GM12878 (cell line): ENCODE measurements at regions not wholly inside any gene's neighbourhood (a gene's known extent, or its start where the extent isn't known, plus 50 kb on each side); places are given as distances from the start of the nearest gene placed in this dataset.

ENCODE experiments used
- CBX3 ChIP-seq: fragments of 200-600 bp; sonication (generic); IDR thresholded peaks from 2 replicates; pipeline ENCODE4 v1.6.1; 2016; ENCODE audit warnings: low read depth, borderline replicate concordance
- CBX5 ChIP-seq: sonication (generic); IDR thresholded peaks from 2 replicates; pipeline ENCODE4 v1.6.1; 2016; ENCODE audit warnings: low read depth, moderate library complexity, mild to moderate bottlenecking, inconsistent platforms
- CEBPB ChIP-seq, 2 experiments: fragments of 150-350 bp in 1 of 2; IDR thresholded peaks; 2 replicates each; pipeline ENCODE4 v1.6.1; 2012 to 2014; ENCODE audit warnings: low read depth in 2 of 2, low read length in 2 of 2, borderline replicate concordance in 1 of 2, inconsistent platforms in 1 of 2
- CEBPZ ChIP-seq: fragments of 150-350 bp; IDR thresholded peaks from 2 replicates; pipeline ENCODE4 v1.6.1; 2016; ENCODE audit warnings: low read depth, low read length
- CHD2 ChIP-seq: IDR thresholded peaks from 2 replicates; pipeline ENCODE4 v1.6.1; 2011; ENCODE audit warnings: low read depth, low read length, improper control_type of control experiment, borderline replicate concordance
- CHD4 ChIP-seq: fragments of 200-600 bp; sonication (generic); IDR thresholded peaks from 2 replicates; pipeline ENCODE4 v1.6.1; 2016; ENCODE audit warnings: mild to moderate bottlenecking
- CTCF ChIP-seq, 3 experiments: IDR thresholded peaks in 2 of 3; conservative IDR thresholded peaks in 1 of 3; 2 replicates each; pipeline ENCODE4 v1.5.1; 2011; ENCODE audit warnings: low read depth in 3 of 3, low read length in 3 of 3, mild to moderate bottlenecking in 3 of 3, control low read depth in 2 of 3, moderate library complexity in 2 of 3, inconsistent platforms in 1 of 3, mixed read lengths in 1 of 3; ENCODE audit not compliant: control insufficient read depth in 2 of 3, insufficient read depth in 1 of 3; ENCODE audit errors: extremely low read depth in 1 of 3
- HCFC1 ChIP-seq: fragments of 150-350 bp; IDR thresholded peaks from 2 replicates; pipeline ENCODE4 v1.6.1; 2014; ENCODE audit warnings: low read length
- YY1 ChIP-seq: IDR thresholded peaks from 2 replicates; pipeline ENCODE4 v1.6.1; 2011; ENCODE audit warnings: low read depth, mild to moderate bottlenecking, low read length
- ZBTB40 ChIP-seq: fragments of 450-650 bp; IDR thresholded peaks from 2 replicates; pipeline ENCODE4 v1.6.1; 2016; ENCODE audit warnings: mild to moderate bottlenecking, moderate library complexity, borderline replicate concordance

- TF ChIP-seq YY1, result no peak
- no peak for TF ChIP-seq CTCF (IDR thresholded peaks at IDR 0.05 in 2 of 3, conservative IDR thresholded peaks at IDR 0.05 in 1 of 3; ENCODE audit: control insufficient read depth in 2 of 3, extremely low read depth in 1 of 3, insufficient read depth in 1 of 3, low read depth in 3 of 3, low read length in 3 of 3)
- no peak for TF ChIP-seq CEBPZ
- no peak for TF ChIP-seq ZBTB40
- no peak for TF ChIP-seq CEBPB (IDR thresholded peaks at IDR 0.05; ENCODE audit: borderline replicate concordance in 1 of 2, low read depth in 2 of 2, low read length in 2 of 2)
- TF ChIP-seq CHD2, result no peak
- TF ChIP-seq CBX3, result no peak
- TF ChIP-seq HCFC1, result no peak
- no peak for TF ChIP-seq CBX5
- no peak for TF ChIP-seq CHD4
Observed at GRCh38 chr21:24456358-24456757, 1150.9 kb downstream of the MRPL39 start.
